NCI-H2171 treated with DMSO at 0.1 percent for 48 hours (cell line): ENCODE measurements at regions not wholly inside any gene's neighbourhood (a gene's known extent, or its start where the extent isn't known, plus 50 kb on each side); places are given as distances from the start of the nearest gene placed in this dataset.
"Not testable (repeated sequence)": the region's sequence is repeated elsewhere in the genome, so short reads cannot be mapped to it uniquely, and the experiment has no call there.

ENCODE experiments used
- DNase-seq: peaks from one replicate; lab custom pipeline; 2025; lab: John Stamatoyannopoulos, UW

DNA sequence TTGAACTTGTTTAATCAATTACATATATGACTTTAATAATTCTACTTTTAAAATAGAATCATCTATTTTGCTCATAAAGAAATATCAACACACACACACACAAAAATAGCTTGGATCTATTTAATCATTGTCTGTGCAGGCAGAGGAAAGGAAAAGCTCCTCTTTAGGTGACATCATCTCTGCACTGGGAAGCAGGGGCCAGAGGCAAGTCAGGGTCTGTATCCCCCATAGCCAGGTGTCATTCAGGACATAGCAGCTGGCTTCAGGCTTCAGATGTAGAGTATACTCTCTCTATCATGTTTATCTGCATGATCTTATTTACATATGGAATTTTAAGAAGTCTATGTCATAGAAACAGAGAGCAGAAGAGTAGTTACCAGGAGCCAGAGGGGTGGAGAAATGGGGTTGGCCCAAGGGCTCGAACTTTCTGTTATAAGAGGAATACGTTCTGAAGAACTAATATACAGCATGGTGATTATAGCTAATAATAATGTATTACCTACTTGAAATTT, 110.4 kb upstream of the LDB2 start:
- no peak for DNase-seq

DNA sequence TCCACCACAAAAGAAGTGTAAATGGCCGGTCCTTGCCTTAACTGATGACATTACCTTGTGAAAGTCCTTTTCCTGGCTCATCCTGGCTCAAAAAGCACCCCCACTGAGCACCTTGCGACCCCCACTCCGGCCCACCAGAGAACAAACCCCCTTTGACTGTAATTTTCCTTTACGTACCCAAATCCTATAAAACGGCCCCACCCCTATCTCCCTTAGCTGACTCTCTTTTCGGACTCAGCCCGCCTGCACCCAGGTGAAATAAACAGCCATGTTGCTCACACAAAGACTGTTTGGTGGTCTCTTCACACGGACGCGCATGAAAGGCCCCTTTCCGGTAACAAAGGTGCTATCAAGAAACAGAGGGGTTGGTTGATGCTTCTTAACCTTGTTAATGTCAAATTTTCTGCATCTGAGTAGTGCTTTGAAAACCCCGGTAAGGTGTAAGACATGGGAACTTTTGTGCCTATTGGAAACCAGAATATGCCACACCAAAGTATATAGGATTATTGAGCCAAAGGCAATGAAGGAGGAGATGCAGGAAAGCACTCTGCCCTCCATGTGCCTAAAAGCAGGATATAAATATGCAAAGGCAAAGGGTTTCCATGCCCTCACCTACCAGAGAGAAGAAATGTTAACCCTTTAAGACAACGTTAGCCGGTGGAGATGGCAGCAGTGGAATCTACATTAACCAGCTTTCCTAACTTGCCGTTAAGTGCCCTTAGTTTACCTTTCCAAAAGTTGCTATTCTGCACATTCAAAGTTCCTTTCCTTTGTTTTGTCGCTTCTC, 105.4 kb upstream of the LDB2 start:
- not testable (repeated sequence) for DNase-seq

GRCh38 chr4:16995451-16995850, 97.0 kb upstream of the LDB2 start:
- no peak for DNase-seq

GRCh38 chr4:16993956-16994840, 95.8 kb upstream of the LDB2 start:
- DNase-seq, result no peak

DNA sequence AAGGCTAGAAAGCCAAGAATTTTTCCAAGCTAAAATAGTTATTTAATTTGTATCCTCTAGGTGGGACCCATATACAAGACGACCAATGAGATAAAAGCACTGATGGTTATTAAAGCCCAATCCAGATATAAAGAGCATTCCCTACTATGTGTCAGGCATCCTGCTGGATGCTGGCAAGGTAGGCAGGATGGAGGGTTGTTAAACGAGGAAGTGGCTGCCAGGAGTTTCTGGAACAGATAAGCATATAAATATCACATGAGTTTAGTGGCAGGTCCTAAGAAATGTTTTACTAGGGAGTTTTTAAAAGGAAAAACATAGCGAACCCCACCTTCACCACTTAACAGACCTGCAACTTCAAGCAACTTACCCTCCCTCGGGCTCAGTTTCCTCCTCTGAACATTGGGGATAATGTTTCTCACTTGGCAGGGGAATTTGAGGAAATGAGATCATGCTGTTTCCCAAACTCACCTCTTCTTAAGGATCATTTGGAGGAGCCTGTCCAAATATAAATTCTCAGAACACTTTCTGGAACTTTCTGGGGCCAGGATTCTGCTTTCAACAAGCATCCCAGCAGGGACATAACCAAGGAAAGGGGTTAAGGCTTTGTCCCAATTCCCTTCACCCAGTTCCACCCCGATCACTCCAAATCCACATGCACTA, 94.3 kb upstream of the LDB2 start:
- DNase-seq, result no peak

DNA sequence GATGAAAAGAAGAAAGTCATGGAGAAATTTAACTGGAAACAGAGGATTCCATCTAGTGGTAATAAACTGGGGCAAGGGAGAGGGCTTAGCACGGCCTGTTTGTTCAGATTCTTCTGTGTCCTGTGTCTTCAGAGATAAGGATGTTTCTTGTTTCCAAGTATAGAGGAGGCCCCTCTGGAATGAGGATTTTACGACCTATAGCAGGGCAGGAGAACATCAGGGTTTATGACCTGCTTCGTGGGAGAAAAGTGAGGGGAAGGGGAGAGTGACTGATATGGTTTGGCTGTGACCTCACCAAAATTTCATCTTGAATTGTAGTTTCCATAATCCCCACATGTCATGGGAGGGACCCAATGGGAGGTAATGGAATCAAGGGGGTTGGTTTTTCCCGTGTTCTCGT, 93.0 kb upstream of the LDB2 start:
- DNase-seq, result no peak

GRCh38 chr4:16989371-16989770, 90.9 kb upstream of the LDB2 start:
- DNase-seq, result no peak

DNA sequence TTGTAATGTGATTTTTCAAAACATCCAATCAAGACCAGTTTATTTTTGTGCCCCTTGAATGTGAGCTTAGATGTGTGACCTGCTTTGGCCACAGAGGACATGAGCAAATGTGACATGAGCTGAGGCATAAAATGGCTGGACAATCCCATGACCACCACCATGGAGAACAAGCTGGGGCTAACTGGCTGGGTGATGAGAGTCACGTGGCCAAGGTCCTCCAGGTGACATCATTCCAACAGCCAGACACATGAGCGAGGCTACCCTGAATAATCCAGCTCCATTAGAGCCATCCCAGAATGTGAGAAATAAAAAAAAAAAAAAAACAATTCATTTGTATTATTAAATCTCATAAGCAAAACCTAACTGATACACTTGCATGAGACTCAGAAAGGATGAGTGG, 90.4 kb upstream of the LDB2 start:
- DNase-seq, result no peak

DNA sequence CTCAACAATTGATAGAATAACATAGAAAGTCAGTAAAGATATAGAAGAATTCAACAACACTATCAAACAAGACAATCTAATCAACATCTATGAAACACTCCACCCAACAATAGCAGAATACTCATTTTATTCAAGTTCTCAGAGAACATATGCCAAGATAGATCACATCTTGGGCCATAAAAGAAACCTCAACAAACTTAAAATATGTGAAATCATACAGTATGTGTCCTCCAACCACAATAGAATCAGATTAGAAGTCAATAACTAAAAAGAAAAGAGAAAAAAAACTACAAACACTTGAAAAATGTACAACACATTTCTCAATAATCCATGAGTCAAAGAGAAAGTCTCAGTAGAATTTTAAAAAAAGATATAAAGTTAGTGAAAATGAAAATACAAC, 78.6 kb upstream of the LDB2 start:
- no peak for DNase-seq

GRCh38 chr4:16969696-16970135, 71.3 kb upstream of the LDB2 start:
- no peak for DNase-seq

DNA sequence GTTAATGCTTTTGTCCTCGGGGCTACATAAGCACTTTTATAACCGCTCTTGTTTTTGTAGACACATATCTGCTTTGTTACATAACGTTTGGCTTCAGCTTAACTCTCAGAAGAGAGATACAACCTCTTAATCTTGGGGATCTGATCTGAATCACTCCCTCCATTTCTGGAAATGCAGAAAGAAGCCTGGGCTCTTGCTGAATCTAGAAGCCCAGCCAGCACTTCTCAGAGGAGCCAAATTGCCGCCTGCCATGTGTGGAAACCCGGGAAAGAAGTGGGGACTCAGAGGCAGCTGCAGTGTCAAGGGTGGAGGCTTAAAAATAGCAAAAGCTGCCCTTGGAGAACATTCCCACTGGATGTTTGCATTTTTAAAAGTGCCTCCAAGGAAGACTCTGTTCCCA, 69.3 kb upstream of the LDB2 start:
- no peak for DNase-seq

- no peak for DNase-seq
Observed at GRCh38 chr4:16959305-16959704, 60.9 kb upstream of the LDB2 start.

GRCh38 chr4:16952896-16953630, 54.6 kb upstream of the LDB2 start:
- no peak for DNase-seq

- DNase-seq, result no peak
Observed at GRCh38 chr4:16952462-16952871, 54.0 kb upstream of the LDB2 start.
